ENCODE measurements at regions not wholly inside any gene's neighbourhood (a gene's known extent, or its start where the extent isn't known, plus 50 kb on each side); places are given as distances from the start of the nearest gene placed in this dataset.
"Not testable (repeated sequence)": the region's sequence is repeated elsewhere in the genome, so short reads cannot be mapped to it uniquely, and the experiment has no call there.

- Histone ChIP-seq H3K36me3 (ENCODE audit: control insufficient read depth, insufficient read depth, low read length) (no peaks in the 10 kb centered on the region), H3K27me3 (ENCODE audit: control insufficient read depth, insufficient read depth, low read length, poor library complexity, severe bottlenecking) (no peaks in the 10 kb centered on the region), H3K9me3 (ENCODE audit: control insufficient read depth, low read length) (peaks cover 29% of the 10 kb centered on the region), H3K27ac (ENCODE audit: insufficient read depth, low read depth, low read length, poor library complexity, severe bottlenecking) (no peak overlapping the region), H3K4me1 (ENCODE audit: control insufficient read depth, insufficient read depth, low read length) (no peaks in the 10 kb centered on the region), H3K4me3 (ENCODE audit: insufficient read depth, low read depth, low read length) (no peak overlapping the region)
- WGBS, 2 experiments, result 90 to 92% methylated on average over 23 of the region's 23 CpGs
Measured at GRCh38 chr16:35146031-35146710, 1686.8 kb downstream of the TP53TG3F start.

GRCh38 chr16:35146723-35147458 lies 1687.5 kb downstream of the TP53TG3F start:
- peaks cover 28% of the 10 kb centered on the region for H3K9me3 ChIP-seq (ENCODE audit: control insufficient read depth, low read length)
- WGBS, 2 experiments, result 82 to 84% methylated on average over 14 of the region's 14 CpGs

DNA sequence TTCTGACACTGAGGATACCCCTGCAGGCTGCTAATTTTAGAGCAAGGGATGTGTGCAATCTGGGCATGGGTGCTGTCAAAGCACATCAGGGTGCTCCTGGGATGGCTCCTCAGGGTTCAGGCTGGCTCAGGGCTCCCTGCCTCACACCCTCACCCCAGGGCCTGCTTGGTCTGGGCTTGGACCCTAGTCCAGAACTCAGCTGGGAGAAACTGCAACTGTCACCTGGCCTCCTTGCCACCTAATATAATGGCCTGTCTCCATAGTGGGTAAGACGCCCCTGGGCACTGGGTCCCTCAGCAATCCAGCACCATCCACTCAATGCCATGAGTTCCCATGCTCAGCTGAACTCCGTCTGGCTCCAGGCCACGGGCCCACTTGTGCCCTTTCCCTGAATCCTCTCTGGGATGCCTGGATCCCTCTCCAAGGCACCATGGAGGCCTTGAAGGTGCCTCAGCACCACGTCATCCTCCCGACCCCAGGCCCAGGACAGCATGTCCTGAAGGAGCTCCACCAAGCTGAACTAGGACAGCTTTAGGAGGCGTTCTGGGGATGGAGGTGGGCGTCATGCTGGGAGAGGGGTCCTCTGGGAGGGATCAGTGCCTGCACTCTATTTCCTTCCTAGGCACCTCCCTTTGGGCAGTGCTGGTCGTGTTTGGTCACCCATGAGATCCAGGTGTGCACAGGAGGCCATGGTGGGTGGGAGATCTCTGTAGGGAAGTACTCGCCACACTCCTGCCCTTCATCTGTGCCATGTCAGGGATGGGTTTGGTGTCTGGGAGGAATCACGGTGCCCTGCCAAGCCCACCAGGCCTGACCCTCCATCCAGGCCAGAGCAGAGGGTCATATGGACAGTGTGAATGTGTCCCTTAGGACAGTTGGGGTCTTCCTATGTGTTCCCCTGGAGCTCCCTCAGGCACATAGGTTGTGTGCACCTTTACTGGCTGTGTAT lies 1688.4 kb downstream of the TP53TG3F start:
- Histone ChIP-seq H3K27ac (ENCODE audit: insufficient read depth, low read depth, low read length, poor library complexity, severe bottlenecking) (no peak overlapping the region), H3K4me3 (ENCODE audit: insufficient read depth, low read depth, low read length) (no peak overlapping the region), H3K4me1 (ENCODE audit: control insufficient read depth, insufficient read depth, low read length) (no peaks in the 10 kb centered on the region), H3K36me3 (ENCODE audit: control insufficient read depth, insufficient read depth, low read length) (no peaks in the 10 kb centered on the region), H3K27me3 (ENCODE audit: control insufficient read depth, insufficient read depth, low read length, poor library complexity, severe bottlenecking) (no peaks in the 10 kb centered on the region), H3K9me3 (ENCODE audit: control insufficient read depth, low read length) (peaks cover 29% of the 10 kb centered on the region)
- 57 to 62% methylated on average over 10 of the region's 10 CpGs for WGBS, 2 experiments

More at GRCh38 chr16:35146723-35147458, 1687.5 kb downstream of the TP53TG3F start:
- Histone ChIP-seq H3K27ac (ENCODE audit: insufficient read depth, low read depth, low read length, poor library complexity, severe bottlenecking) (no peak overlapping the region), H3K36me3 (ENCODE audit: control insufficient read depth, insufficient read depth, low read length) (no peaks in the 10 kb centered on the region), H3K27me3 (ENCODE audit: control insufficient read depth, insufficient read depth, low read length, poor library complexity, severe bottlenecking) (no peaks in the 10 kb centered on the region), H3K4me1 (ENCODE audit: control insufficient read depth, insufficient read depth, low read length) (no peaks in the 10 kb centered on the region), H3K4me3 (ENCODE audit: insufficient read depth, low read depth, low read length) (no peak overlapping the region)

- Histone ChIP-seq H3K36me3 (ENCODE audit: control insufficient read depth, insufficient read depth, low read length) (no peaks in the 10 kb centered on the region), H3K4me1 (ENCODE audit: control insufficient read depth, insufficient read depth, low read length) (no peaks in the 10 kb centered on the region), H3K9me3 (ENCODE audit: control insufficient read depth, low read length) (peaks cover 29% of the 10 kb centered on the region), H3K4me3 (ENCODE audit: insufficient read depth, low read depth, low read length) (no peak overlapping the region), H3K27me3 (ENCODE audit: control insufficient read depth, insufficient read depth, low read length, poor library complexity, severe bottlenecking) (no peaks in the 10 kb centered on the region), H3K27ac (ENCODE audit: insufficient read depth, low read depth, low read length, poor library complexity, severe bottlenecking) (no peak overlapping the region)
- 53 to 61% methylated on average over 3 of the region's 3 CpGs for WGBS, 2 experiments
Measured at GRCh38 chr16:35148748-35149147, 1689.3 kb downstream of the TP53TG3F start.

DNA sequence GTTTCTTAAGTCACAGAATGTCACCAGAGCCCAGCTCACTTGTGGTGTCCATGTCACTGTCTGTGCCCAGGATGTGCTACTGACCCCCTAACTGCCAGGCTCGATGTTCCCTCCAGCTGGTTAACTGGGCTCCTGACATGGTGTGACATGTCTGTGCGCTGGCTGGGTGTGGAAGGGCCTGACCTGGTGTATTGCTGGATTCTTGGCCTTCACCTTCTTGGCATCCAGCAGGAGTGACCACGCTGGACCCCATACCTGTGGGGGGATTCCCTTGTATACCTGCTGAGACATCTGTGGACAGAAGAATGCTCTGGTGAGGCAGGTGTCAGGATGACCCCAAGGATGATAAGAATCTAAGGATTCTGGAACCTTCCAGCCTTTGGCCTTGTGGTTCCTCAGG lies 1690.1 kb downstream of the TP53TG3F start:
- H3K9me3 ChIP-seq (ENCODE audit: control insufficient read depth, low read length), result peaks cover 31% of the 10 kb centered on the region
- WGBS, 2 experiments, result 56 to 58% methylated on average over 3 of the region's 3 CpGs

GRCh38 chr16:35150805-35151312 lies 1691.4 kb downstream of the TP53TG3F start:
- H3K9me3 ChIP-seq (ENCODE audit: control insufficient read depth, low read length), result peaks cover 32% of the 10 kb centered on the region
- WGBS, 2 experiments, result 76 to 81% methylated on average over 1 of the region's 1 CpG
- H3K4me1 ChIP-seq (ENCODE audit: control insufficient read depth, insufficient read depth, low read length), result no peaks in the 10 kb centered on the region
- no peak overlapping the region for H3K27ac ChIP-seq (ENCODE audit: insufficient read depth, low read depth, low read length, poor library complexity, severe bottlenecking)
- H3K36me3 ChIP-seq (ENCODE audit: control insufficient read depth, insufficient read depth, low read length), result no peaks in the 10 kb centered on the region
- H3K27me3 ChIP-seq (ENCODE audit: control insufficient read depth, insufficient read depth, low read length, poor library complexity, severe bottlenecking), result no peaks in the 10 kb centered on the region
- no peak overlapping the region for H3K4me3 ChIP-seq (ENCODE audit: insufficient read depth, low read depth, low read length)

More for the DNA sequence above, 1690.1 kb downstream of the TP53TG3F start:
- H3K36me3 ChIP-seq (ENCODE audit: control insufficient read depth, insufficient read depth, low read length), result no peaks in the 10 kb centered on the region
- no peaks in the 10 kb centered on the region for H3K27me3 ChIP-seq (ENCODE audit: control insufficient read depth, insufficient read depth, low read length, poor library complexity, severe bottlenecking)
- H3K27ac ChIP-seq (ENCODE audit: insufficient read depth, low read depth, low read length, poor library complexity, severe bottlenecking), result no peak overlapping the region
- no peaks in the 10 kb centered on the region for H3K4me1 ChIP-seq (ENCODE audit: control insufficient read depth, insufficient read depth, low read length)
- no peak overlapping the region for H3K4me3 ChIP-seq (ENCODE audit: insufficient read depth, low read depth, low read length)

- Histone ChIP-seq H3K4me1 (ENCODE audit: control insufficient read depth, insufficient read depth, low read length) (no peaks in the 10 kb centered on the region), H3K9me3 (ENCODE audit: control insufficient read depth, low read length) (peaks cover 32% of the 10 kb centered on the region), H3K27ac (ENCODE audit: insufficient read depth, low read depth, low read length, poor library complexity, severe bottlenecking) (no peak overlapping the region), H3K36me3 (ENCODE audit: control insufficient read depth, insufficient read depth, low read length) (no peaks in the 10 kb centered on the region), H3K27me3 (ENCODE audit: control insufficient read depth, insufficient read depth, low read length, poor library complexity, severe bottlenecking) (no peaks in the 10 kb centered on the region), H3K4me3 (ENCODE audit: insufficient read depth, low read depth, low read length) (no peak overlapping the region)
- WGBS, 2 experiments, result 14 to 17% methylated on average over 1 of the region's 1 CpG
Measured at GRCh38 chr16:35152067-35152627, 1692.7 kb downstream of the TP53TG3F start.

DNA sequence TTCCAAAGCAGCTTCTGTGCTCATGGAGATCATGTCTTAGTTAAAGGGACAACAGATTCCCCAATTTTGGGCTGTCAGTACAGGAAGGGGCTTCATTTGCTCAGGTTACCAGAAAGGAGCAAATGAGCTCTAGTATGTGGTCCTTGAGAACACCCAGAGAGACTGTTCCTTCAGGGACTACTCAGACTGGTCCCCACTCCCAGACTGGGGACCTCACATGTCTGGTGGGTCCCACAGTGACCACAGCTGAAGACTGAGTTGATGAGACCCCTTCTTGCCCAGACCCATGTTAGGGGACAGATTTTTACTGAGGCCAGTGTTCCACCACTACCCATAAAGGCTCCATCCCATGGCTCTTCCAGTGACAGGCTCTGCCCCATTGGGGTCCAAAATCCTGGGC lies 1695.2 kb downstream of the TP53TG3F start:
- H3K4me3 ChIP-seq (ENCODE audit: insufficient read depth, low read depth, low read length), result no peak overlapping the region
- no peak overlapping the region for H3K27ac ChIP-seq (ENCODE audit: insufficient read depth, low read depth, low read length, poor library complexity, severe bottlenecking)
- no peaks in the 10 kb centered on the region for H3K36me3 ChIP-seq (ENCODE audit: control insufficient read depth, insufficient read depth, low read length)
- H3K4me1 ChIP-seq (ENCODE audit: control insufficient read depth, insufficient read depth, low read length), result no peaks in the 10 kb centered on the region
- H3K9me3 ChIP-seq (ENCODE audit: control insufficient read depth, low read length), result peaks cover 17% of the 10 kb centered on the region
- H3K27me3 ChIP-seq (ENCODE audit: control insufficient read depth, insufficient read depth, low read length, poor library complexity, severe bottlenecking), result no peaks in the 10 kb centered on the region

DNA sequence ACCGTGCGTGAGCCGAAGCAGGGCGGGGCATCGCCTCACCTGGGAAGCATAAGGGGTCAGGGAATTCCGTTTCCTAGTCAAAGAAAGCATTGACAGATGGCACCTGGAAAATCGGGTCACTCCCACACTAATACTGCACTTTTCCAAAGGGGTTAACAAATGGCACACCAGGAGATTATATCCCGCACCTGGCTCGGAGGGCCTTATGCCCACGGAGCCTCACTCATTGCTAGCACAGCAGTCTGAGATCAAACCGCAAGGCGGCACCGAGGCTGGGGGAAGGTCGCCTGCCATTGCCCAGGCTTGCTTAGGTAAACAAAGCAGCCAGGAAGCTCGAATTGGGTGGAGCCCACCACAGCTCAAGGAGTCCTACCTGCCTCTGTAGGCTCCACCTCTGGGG lies 1698.1 kb downstream of the TP53TG3F start:
- WGBS, 2 experiments, result 82 to 83% methylated on average over 15 of the region's 15 CpGs
- H3K9me3 ChIP-seq (ENCODE audit: control insufficient read depth, low read length); H3K4me3 ChIP-seq (ENCODE audit: insufficient read depth, low read depth, low read length); H3K36me3 ChIP-seq (ENCODE audit: control insufficient read depth, insufficient read depth, low read length); H3K27ac ChIP-seq (ENCODE audit: insufficient read depth, low read depth, low read length, poor library complexity, severe bottlenecking); H3K27me3 ChIP-seq (ENCODE audit: control insufficient read depth, insufficient read depth, low read length, poor library complexity, severe bottlenecking); H3K4me1 ChIP-seq (ENCODE audit: control insufficient read depth, insufficient read depth, low read length): not testable (repeated sequence)

Data from ectodermal cell (in vitro differentiated cells).